IMR-90 (cell line): ENCODE measurements at regions not wholly inside any gene's neighbourhood (a gene's known extent, or its start where the extent isn't known, plus 50 kb on each side); places are given as distances from the start of the nearest gene placed in this dataset.

ENCODE experiments used
- ATAC-seq: fragments of 200-7000 bp; cut with Tn5 transposase; 2 replicates; pipeline ENCODE4 v1.9.1; 2020; ENCODE audit warnings: low read depth, mild to moderate bottlenecking, moderate library complexity
- BruUV-seq: library from RNA; stranded (reverse); fragments of 400-500 nt; replicated peaks from 2 replicates; lab custom pipeline; 2021; lab: Mats Ljungman, UMichigan
- CTCF ChIA-PET: fragments of 300-600 bp; formaldehyde crosslinking; extraction: SDS; loops from one replicate; lab custom pipeline; 2021; ENCODE audit warnings: antibody characterized with exemption; lab: Yijun Ruan, JAX
- POLR2A ChIA-PET: fragments of 300-600 bp; sonication (Branson Sonifier 250); formaldehyde crosslinking; loops from one replicate; lab custom pipeline; 2022; ENCODE audit warnings: antibody characterized with exemption; ENCODE audit not compliant: unreplicated experiment; lab: Charles Lee
- DNase-seq: peaks from one replicate; pipeline ENCODE4 v3.0.0; 2013
- H2AFZ ChIP-seq: replicated peaks from 2 replicates; pipeline ENCODE3; 2013; ENCODE audit warnings: low read length, mild to moderate bottlenecking; ENCODE audit not compliant: poor library complexity
- H2AK5ac ChIP-seq: 2 replicates; pipeline ENCODE4 v1.6.1; 2013; ENCODE audit warnings: low read depth, low read length, inconsistent platforms
- H2AK9ac ChIP-seq: replicated peaks from 2 replicates; pipeline ENCODE3; 2013; ENCODE audit warnings: mild to moderate bottlenecking, low read depth, low read length, moderate library complexity; ENCODE audit not compliant: poor library complexity
- H2BK120ac ChIP-seq: 2 replicates; pipeline ENCODE4 v1.6.1; 2013; ENCODE audit warnings: low read depth, low read length, inconsistent platforms
- H2BK15ac ChIP-seq: 3 replicates; pipeline ENCODE4 v1.6.1; 2013; ENCODE audit warnings: low read depth, low read length, inconsistent platforms
- H2BK20ac ChIP-seq: 2 replicates; pipeline ENCODE4 v1.6.1; 2013; ENCODE audit warnings: low read depth, mild to moderate bottlenecking, inconsistent platforms, low read length, moderate library complexity
- H2BK5ac ChIP-seq: 2 replicates; pipeline ENCODE4 v1.6.1; 2013; ENCODE audit warnings: mild to moderate bottlenecking, low read depth, low read length, inconsistent platforms; ENCODE audit not compliant: poor library complexity, severe bottlenecking
- H3K14ac ChIP-seq: replicated peaks from 2 replicates; pipeline ENCODE4 v1.6.1; 2013; ENCODE audit warnings: low read depth, low read length, inconsistent platforms
- H3K18ac ChIP-seq: 2 replicates; pipeline ENCODE4 v1.6.1; 2013; ENCODE audit warnings: low read depth, low read length, control low read depth
- H3K23ac ChIP-seq: 2 replicates; pipeline ENCODE4 v1.6.1; 2013; ENCODE audit warnings: low read depth, low read length, inconsistent platforms
- H3K27ac ChIP-seq: 2 replicates; pipeline ENCODE4 v1.5.1; 2013; ENCODE audit warnings: mild to moderate bottlenecking, control low read depth, low read length; ENCODE audit not compliant: insufficient read depth
- H3K27me3 ChIP-seq: 2 replicates; pipeline ENCODE4 v1.6.1; 2013; ENCODE audit warnings: low read length; ENCODE audit not compliant: control insufficient read depth, insufficient read depth
- H3K36me3 ChIP-seq: 2 replicates; pipeline ENCODE4 v1.6.1; 2013; ENCODE audit warnings: low read length, mixed read lengths; ENCODE audit not compliant: control insufficient read depth, insufficient read depth
- H3K4ac ChIP-seq: 2 replicates; pipeline ENCODE4 v1.6.1; 2013; ENCODE audit warnings: low read depth, low read length, inconsistent platforms
- H3K4me1 ChIP-seq: 2 replicates; pipeline ENCODE4 v1.6.1; 2013; ENCODE audit warnings: low read length, mixed read lengths; ENCODE audit not compliant: control insufficient read depth, insufficient read depth
- H3K4me2 ChIP-seq: 2 replicates; pipeline ENCODE4 v1.6.1; 2013; ENCODE audit warnings: low read depth, mild to moderate bottlenecking, control low read depth, low read length, moderate library complexity
- H3K4me3 ChIP-seq: 2 replicates; pipeline ENCODE4 v1.5.1; 2013; ENCODE audit warnings: low read depth, mild to moderate bottlenecking, control low read depth, low read length, moderate library complexity; ENCODE audit not compliant: insufficient read depth
- H3K56ac ChIP-seq: 2 replicates; pipeline ENCODE4 v1.6.1; 2013; ENCODE audit warnings: low read length, inconsistent platforms; ENCODE audit not compliant: insufficient read depth; ENCODE audit errors: extremely low read depth
- H3K79me1 ChIP-seq, 2 experiments: 2 replicates each; pipeline ENCODE4 v1.6.1; 2013; ENCODE audit warnings: low read length in 2 of 2, inconsistent platforms in 1 of 2, low read depth in 1 of 2
- H3K9ac ChIP-seq: 2 replicates; pipeline ENCODE4 v1.6.1; 2013; ENCODE audit warnings: low read depth, low read length, control low read depth
- H3K9me1 ChIP-seq: 2 replicates; pipeline ENCODE4 v1.6.1; 2013; ENCODE audit warnings: low read length, inconsistent platforms; ENCODE audit not compliant: insufficient read depth
- H3K9me3 ChIP-seq: 2 replicates; pipeline ENCODE4 v1.6.1; 2013; ENCODE audit warnings: low read length; ENCODE audit not compliant: control insufficient read depth, insufficient read depth
- H4K20me1 ChIP-seq: 2 replicates; pipeline ENCODE4 v1.6.1; 2013; ENCODE audit warnings: low read length, inconsistent platforms; ENCODE audit not compliant: insufficient read depth
- H4K5ac ChIP-seq: 2 replicates; pipeline ENCODE4 v1.6.1; 2013; ENCODE audit warnings: mild to moderate bottlenecking, low read depth, low read length, control low read depth
- H4K8ac ChIP-seq, 2 experiments: 2 replicates each; pipeline ENCODE4 v1.6.1; 2013; ENCODE audit warnings: low read depth in 2 of 2, low read length in 2 of 2, control low read depth in 1 of 2, inconsistent platforms in 1 of 2
- H4K91ac ChIP-seq: 2 replicates; pipeline ENCODE4 v1.6.1; 2013; ENCODE audit warnings: low read depth, low read length, inconsistent platforms; ENCODE audit not compliant: insufficient read depth
- BHLHE40 ChIP-seq: fragments of 150-350 bp; IDR thresholded peaks from 2 replicates; pipeline ENCODE4 v1.6.1; 2016; ENCODE audit warnings: mild to moderate bottlenecking, low read depth, low read length
- CEBPB ChIP-seq: IDR thresholded peaks from 2 replicates; pipeline ENCODE4 v1.6.1; 2012; ENCODE audit warnings: low read depth, low read length, improper control_type of control experiment
- CHD1 ChIP-seq: IDR thresholded peaks from 2 replicates; pipeline ENCODE4 v1.6.1; 2012; ENCODE audit warnings: low read depth, low read length, improper control_type of control experiment
- FOS ChIP-seq: fragments of 150-350 bp; IDR thresholded peaks from 2 replicates; pipeline ENCODE4 v1.6.1; 2016; ENCODE audit warnings: low read depth, low read length
- MAFK ChIP-seq: IDR thresholded peaks from 2 replicates; pipeline ENCODE4 v1.6.1; 2012; ENCODE audit warnings: low read depth, low read length, improper control_type of control experiment
- MAZ ChIP-seq: IDR thresholded peaks from 2 replicates; pipeline ENCODE4 v1.6.1; 2012; ENCODE audit warnings: low read depth, mild to moderate bottlenecking, low read length, improper control_type of control experiment, moderate library complexity, borderline replicate concordance
- MXI1 ChIP-seq: IDR thresholded peaks from 2 replicates; pipeline ENCODE4 v1.6.1; 2012; ENCODE audit warnings: low read depth, mild to moderate bottlenecking, low read length, moderate library complexity, borderline replicate concordance
- NFE2L2 ChIP-seq: fragments of 150-350 bp; IDR thresholded peaks from 2 replicates; pipeline ENCODE4 v1.6.1; 2016; ENCODE audit warnings: low read depth, mild to moderate bottlenecking, low read length
- POLR2A ChIP-seq: IDR thresholded peaks from 2 replicates; pipeline ENCODE4 v1.6.1; 2012; ENCODE audit warnings: mild to moderate bottlenecking, low read depth, low read length
- RAD21 ChIP-seq: IDR thresholded peaks from 2 replicates; pipeline ENCODE4 v1.6.1; 2012; ENCODE audit warnings: low read length, improper control_type of control experiment
- RCOR1 ChIP-seq: IDR thresholded peaks from 2 replicates; pipeline ENCODE4 v1.6.1; 2012; ENCODE audit warnings: mild to moderate bottlenecking, low read length, improper control_type of control experiment; ENCODE audit not compliant: insufficient replicate concordance
- RFX5 ChIP-seq: IDR thresholded peaks from 2 replicates; pipeline ENCODE4 v1.8.0; 2012; ENCODE audit warnings: low read depth, mild to moderate bottlenecking, low read length, moderate library complexity
- SMC3 ChIP-seq: fragments of 150-350 bp; IDR thresholded peaks from 2 replicates; pipeline ENCODE4 v1.6.1; 2016; ENCODE audit warnings: low read depth, mild to moderate bottlenecking, antibody characterized with exemption, low read length, moderate library complexity
- USF2 ChIP-seq: fragments of 150-350 bp; IDR thresholded peaks from 2 replicates; pipeline ENCODE4 v1.6.1; 2017; ENCODE audit warnings: mild to moderate bottlenecking, antibody characterized with exemption, low read length, low read depth
- dilution Hi-C: fragments of 300-500 bp; cut with HindIII; formaldehyde crosslinking; loops from one replicate; pipeline ENCODE4 v1.14.3; 2018; ENCODE audit warnings: low sequenced_read_pairs; ENCODE audit not compliant: unreplicated experiment
- in situ Hi-C: fragments of 300-500 bp; cut with MboI; formaldehyde crosslinking; loops from 3 replicates; pipeline ENCODE4 v1.14.3; 2019; ENCODE audit warnings: low sequenced_read_pairs, inconsistent platforms, mixed read lengths
- intact Hi-C: fragments of 100-400 bp; cut with micrococcal nuclease; formaldehyde crosslinking; loops from 2 replicates; pipeline ENCODE4 v1.10.0; 2022
- TF ChIP-seq, protein P1 (sequence below): conservative IDR thresholded peaks from 2 replicates; pipeline ENCODE4 v1.5.1; 2012; ENCODE audit warnings: mild to moderate bottlenecking, low read depth, low read length, improper control_type of control experiment
- TF ChIP-seq, protein P2 (sequence below): fragments of 150-350 bp; IDR thresholded peaks from 2 replicates; pipeline ENCODE4 v1.6.1; 2016; ENCODE audit warnings: low read depth, mild to moderate bottlenecking, low read length, moderate library complexity, borderline replicate concordance

DNA sequence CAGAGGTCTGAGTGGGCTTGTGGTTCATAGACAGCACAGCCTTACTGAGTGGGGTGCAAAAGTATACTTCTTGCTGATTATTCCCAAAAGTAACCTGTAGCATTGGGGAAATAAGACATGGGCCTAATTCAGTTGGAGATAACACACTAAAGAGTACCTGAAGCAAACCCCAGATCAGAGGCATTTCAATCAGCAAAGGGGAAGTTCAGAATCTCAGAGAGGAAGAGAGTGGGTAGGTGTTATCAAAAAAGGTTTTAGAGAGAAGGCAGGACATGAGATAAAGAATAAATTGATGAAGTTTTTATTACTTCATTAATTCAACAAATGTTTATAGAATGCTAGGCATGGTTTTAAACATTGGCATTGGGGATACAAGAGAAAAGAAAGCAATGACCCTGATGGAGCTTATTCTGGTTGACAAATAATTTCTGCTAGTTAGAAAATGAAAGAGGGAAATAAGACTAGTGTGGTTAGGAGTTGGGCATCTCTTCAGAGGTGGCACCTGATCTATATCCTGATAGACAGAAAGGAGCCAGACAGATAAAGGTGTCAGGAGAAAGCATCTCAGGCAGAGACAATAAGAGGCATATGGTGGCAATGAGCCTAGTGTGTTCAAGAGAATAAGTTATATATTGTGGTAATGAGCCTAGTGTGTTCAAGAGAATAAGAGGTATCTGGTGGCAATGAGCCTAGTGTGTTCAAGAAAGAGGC, 153.8 kb upstream of the SETBP1 start:
- CTCF ChIA-PET: no interaction called here
- no peak overlapping the region for H2BK20ac ChIP-seq
- no TSS peak for BruUV-seq
- no peak overlapping the region for H2AFZ ChIP-seq
- no peak overlapping the region for H2BK5ac ChIP-seq
- no peak overlapping the region for H4K8ac ChIP-seq
- H3K27me3 ChIP-seq: no peaks in the 10 kb centered on the region
- H3K9ac ChIP-seq: no peak overlapping the region
- no peak overlapping the region for H3K4me3 ChIP-seq
- POLR2A ChIA-PET: no interaction called here
- no peak overlapping the region for H2BK120ac ChIP-seq
- DNase-seq (no peak), ATAC-seq (no peak)
- H3K18ac ChIP-seq: no peak overlapping the region
- no peak for TF ChIP-seq CHD1
- no peak for TF ChIP-seq RAD21
- no peak for TF ChIP-seq FOS
- TF ChIP-seq MXI1: no peak
- TF ChIP-seq NFE2L2: no peak
- TF ChIP-seq POLR2A: no peak
- TF ChIP-seq SMC3: no peak
- no peak for TF ChIP-seq USF2
- TF ChIP-seq MAZ: no peak
- TF ChIP-seq, protein P1, sequence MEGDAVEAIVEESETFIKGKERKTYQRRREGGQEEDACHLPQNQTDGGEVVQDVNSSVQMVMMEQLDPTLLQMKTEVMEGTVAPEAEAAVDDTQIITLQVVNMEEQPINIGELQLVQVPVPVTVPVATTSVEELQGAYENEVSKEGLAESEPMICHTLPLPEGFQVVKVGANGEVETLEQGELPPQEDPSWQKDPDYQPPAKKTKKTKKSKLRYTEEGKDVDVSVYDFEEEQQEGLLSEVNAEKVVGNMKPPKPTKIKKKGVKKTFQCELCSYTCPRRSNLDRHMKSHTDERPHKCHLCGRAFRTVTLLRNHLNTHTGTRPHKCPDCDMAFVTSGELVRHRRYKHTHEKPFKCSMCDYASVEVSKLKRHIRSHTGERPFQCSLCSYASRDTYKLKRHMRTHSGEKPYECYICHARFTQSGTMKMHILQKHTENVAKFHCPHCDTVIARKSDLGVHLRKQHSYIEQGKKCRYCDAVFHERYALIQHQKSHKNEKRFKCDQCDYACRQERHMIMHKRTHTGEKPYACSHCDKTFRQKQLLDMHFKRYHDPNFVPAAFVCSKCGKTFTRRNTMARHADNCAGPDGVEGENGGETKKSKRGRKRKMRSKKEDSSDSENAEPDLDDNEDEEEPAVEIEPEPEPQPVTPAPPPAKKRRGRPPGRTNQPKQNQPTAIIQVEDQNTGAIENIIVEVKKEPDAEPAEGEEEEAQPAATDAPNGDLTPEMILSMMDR: no peak
- TF ChIP-seq BHLHE40: no peak
- TF ChIP-seq RFX5: no peak
- TF ChIP-seq MAFK: no peak
- no peak for TF ChIP-seq RCOR1
- no peak for TF ChIP-seq CEBPB
- TF ChIP-seq, protein P2, sequence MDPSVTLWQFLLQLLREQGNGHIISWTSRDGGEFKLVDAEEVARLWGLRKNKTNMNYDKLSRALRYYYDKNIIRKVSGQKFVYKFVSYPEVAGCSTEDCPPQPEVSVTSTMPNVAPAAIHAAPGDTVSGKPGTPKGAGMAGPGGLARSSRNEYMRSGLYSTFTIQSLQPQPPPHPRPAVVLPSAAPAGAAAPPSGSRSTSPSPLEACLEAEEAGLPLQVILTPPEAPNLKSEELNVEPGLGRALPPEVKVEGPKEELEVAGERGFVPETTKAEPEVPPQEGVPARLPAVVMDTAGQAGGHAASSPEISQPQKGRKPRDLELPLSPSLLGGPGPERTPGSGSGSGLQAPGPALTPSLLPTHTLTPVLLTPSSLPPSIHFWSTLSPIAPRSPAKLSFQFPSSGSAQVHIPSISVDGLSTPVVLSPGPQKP: no peak
- in situ Hi-C loops: no loop called here
- no peak overlapping the region for H4K91ac ChIP-seq
- no peak overlapping the region for H3K56ac ChIP-seq
- no peak overlapping the region for H3K4ac ChIP-seq
- H3K9me1 ChIP-seq: no peaks in the 10 kb centered on the region
- H4K5ac ChIP-seq: no peak overlapping the region
- no peaks in the 10 kb centered on the region for H3K36me3 ChIP-seq
- dilution Hi-C loops: no loop called here
- intact Hi-C loops: no loop called here
- H4K20me1 ChIP-seq: no peaks in the 10 kb centered on the region
- H3K4me1 ChIP-seq: no peaks in the 10 kb centered on the region
- no peaks in the 10 kb centered on the region for H3K9me3 ChIP-seq
- H2BK15ac ChIP-seq: no peak overlapping the region
- H2AK9ac ChIP-seq: no peak overlapping the region
- H3K79me1 ChIP-seq: no peaks in the 10 kb centered on the region
- no peak overlapping the region for H3K14ac ChIP-seq
- H3K27ac ChIP-seq: no peak overlapping the region
- no peak overlapping the region for H3K4me2 ChIP-seq
- H2AK5ac ChIP-seq: no peak overlapping the region
- no peak overlapping the region for H3K23ac ChIP-seq
